Psoas muscle (tissue), 7 donors: ENCODE measurements at regions not wholly inside any gene's neighbourhood (a gene's known extent, or its start where the extent isn't known, plus 50 kb on each side); places are given as distances from the start of the nearest gene placed in this dataset.

Experiments
- ATAC-seq, 4 donors: fragments of 200-7000 bp; cut with Tn5 transposase; one replicate each; pipeline ENCODE4 v1.9.1; 2020; ENCODE audit warnings: moderate library complexity in 3 of 4, mild to moderate bottlenecking in 2 of 4
- DNase-seq, 2 donors: peaks; one replicate each; pipeline ENCODE4 v3.0.0-alpha.2; 2020
- H3K27ac ChIP-seq: fragments of 200-600 bp; one replicate; pipeline ENCODE4 v1.8.0; 2022
- H3K27me3 ChIP-seq, 3 donors: fragments of 200-600 bp in 1 of 3; one replicate each; pipeline versions ENCODE4 v1.6.1 to v1.8.0; 2013 to 2022; ENCODE audit warnings: low read length in 2 of 3, mild to moderate bottlenecking in 2 of 3, moderate library complexity in 1 of 3; ENCODE audit not compliant: insufficient read depth in 3 of 3
- H3K36me3 ChIP-seq, 2 donors: fragments of 200-600 bp in 1 of 2; one replicate each; pipeline versions ENCODE4 v1.6.1 to v1.8.0; 2013 to 2022; ENCODE audit warnings: low read depth in 1 of 2, mild to moderate bottlenecking in 1 of 2, moderate library complexity in 1 of 2; ENCODE audit not compliant: insufficient read depth in 1 of 2
- H3K4me1 ChIP-seq: fragments of 200-600 bp; one replicate; pipeline ENCODE4 v1.8.0; 2022
- H3K4me3 ChIP-seq: fragments of 200-600 bp; one replicate; pipeline ENCODE4 v1.8.0; 2022; ENCODE audit warnings: mild to moderate bottlenecking
- H3K9me3 ChIP-seq: fragments of 200-600 bp; one replicate; pipeline ENCODE4 v1.8.0; 2022
- CTCF ChIP-seq: fragments of 200-600 bp; IDR thresholded peaks from one replicate; pipeline ENCODE4 v1.8.0; 2022; ENCODE audit warnings: antibody characterized with exemption
- WGBS, 3 donors: extraction: QIAGEN DNeasy Blood & Tissue Kit; methylation state at CpG; one replicate each; pipeline versions ENCODE4 v1.1.6 to v1.1.7; 2013; 5-methylcytosine and 5-hydroxymethylcytosine counted together
- intact Hi-C, 2 donors: fragments of 100-400 bp; cut with DNase I; formaldehyde crosslinking; loops; one replicate each; pipeline versions ENCODE4 v1.11.0 to v1.14.2; 2022
- donor health status: healthy with polysubstance abuse.
- donor health status: DM: no; HTN: no; CAD: no; lungs with moderate emphysema.
- donor health status: Bipolar disorder and iron deficiency.
- donor health status: healthy.
- donor health status: DM: yes; HTN: yes; CAD: no.
- donor health status: DM: no; HTN: no; CAD: no.
- donor health status: DM: yes; HTN: yes; CAD: no.

- intact Hi-C loops: no loop called here
- no peak overlapping the region for H3K4me3 ChIP-seq
- 69 to 76% (median 70%) methylated on average over 2 of the region's 2 CpGs for WGBS, 3 donors
- ATAC-seq (no peak), DNase-seq (no peak)
- H3K4me1 ChIP-seq: no peaks in the 10 kb centered on the region
- no peaks in the 10 kb centered on the region for H3K27me3 ChIP-seq
- H3K9me3 ChIP-seq: no peaks in the 10 kb centered on the region
- no peak overlapping the region for H3K27ac ChIP-seq
- no peaks in the 10 kb centered on the region for H3K36me3 ChIP-seq
- no peak for TF ChIP-seq CTCF
Measured at GRCh38 chr12:23057571-23057970, 432.6 kb downstream of the ETNK1 start.

- intact Hi-C loops: no loop called here
- H3K36me3 ChIP-seq: no peaks in the 10 kb centered on the region
- H3K9me3 ChIP-seq: no peaks in the 10 kb centered on the region
- H3K4me1 ChIP-seq: no peaks in the 10 kb centered on the region
- ATAC-seq (no peak), DNase-seq (no peak)
- H3K4me3 ChIP-seq: no peak overlapping the region
- no peak for TF ChIP-seq CTCF
- no peaks in the 10 kb centered on the region for H3K27me3 ChIP-seq
- H3K27ac ChIP-seq: no peak overlapping the region
- WGBS, 3 donors: 82 to 91% (median 85%) methylated on average over 3 of the region's 3 CpGs
Measured at GRCh38 chr12:23060161-23060560, 435.2 kb downstream of the ETNK1 start.

- DNase-seq: no peak
Measured at GRCh38 chr12:23063206-23063605, 438.2 kb downstream of the ETNK1 start.

GRCh38 chr12:23066095-23066494, 441.1 kb downstream of the ETNK1 start:
- no peak for TF ChIP-seq CTCF
- ATAC-seq: no peak
- no peaks in the 10 kb centered on the region for H3K4me1 ChIP-seq
- H3K4me3 ChIP-seq: no peak overlapping the region
- H3K9me3 ChIP-seq: no peaks in the 10 kb centered on the region
- H3K27me3 ChIP-seq: no peaks in the 10 kb centered on the region
- no peak for DNase-seq
- no peaks in the 10 kb centered on the region for H3K36me3 ChIP-seq
- intact Hi-C loops: no loop called here
- no peak overlapping the region for H3K27ac ChIP-seq
- 92 to 100% (median 94%) methylated on average over 1 of the region's 1 CpG for WGBS, 3 donors

More at GRCh38 chr12:23063206-23063605, 438.2 kb downstream of the ETNK1 start:
- Histone ChIP-seq H3K9me3 (no peaks in the 10 kb centered on the region), H3K4me3 (no peak overlapping the region), H3K27ac (no peak overlapping the region), H3K36me3 (no peaks in the 10 kb centered on the region), H3K4me1 (no peaks in the 10 kb centered on the region), H3K27me3 (no peaks in the 10 kb centered on the region)
- no peak for TF ChIP-seq CTCF
- intact Hi-C loops: no loop called here
- 75 to 77% (median 77%) methylated on average over 3 of the region's 3 CpGs for WGBS, 3 donors
- ATAC-seq: no peak

GRCh38 chr12:23083267-23083666, 458.3 kb downstream of the ETNK1 start:
- Histone ChIP-seq H3K4me1 (no peaks in the 10 kb centered on the region), H3K27ac (no peak overlapping the region), H3K27me3 (no peaks in the 10 kb centered on the region), H3K9me3 (no peaks in the 10 kb centered on the region), H3K4me3 (no peak overlapping the region), H3K36me3 (no peaks in the 10 kb centered on the region)
- intact Hi-C loops: no loop called here
- no peak for DNase-seq
- no peak for TF ChIP-seq CTCF
- no peak for ATAC-seq
- WGBS, 3 donors: 10 to 21% (median 15%) methylated on average over 2 of the region's 2 CpGs
